HG02840 (cell line): ENCODE measurements at regions not wholly inside any gene's neighbourhood (a gene's known extent, or its start where the extent isn't known, plus 50 kb on each side); places are given as distances from the start of the nearest gene placed in this dataset.
"Not testable (repeated sequence)": the region's sequence is repeated elsewhere in the genome, so short reads cannot be mapped to it uniquely, and the experiment has no call there.

Experiments
- ATAC-seq: cut with Tn5 transposase; IDR thresholded peaks from one replicate; pipeline ENCODE4 v1.9.1; 2021; ENCODE audit warnings: mild to moderate bottlenecking, moderate library complexity, moderate number of reproducible peaks; ENCODE audit not compliant: unreplicated experiment, low FRiP score

DNA sequence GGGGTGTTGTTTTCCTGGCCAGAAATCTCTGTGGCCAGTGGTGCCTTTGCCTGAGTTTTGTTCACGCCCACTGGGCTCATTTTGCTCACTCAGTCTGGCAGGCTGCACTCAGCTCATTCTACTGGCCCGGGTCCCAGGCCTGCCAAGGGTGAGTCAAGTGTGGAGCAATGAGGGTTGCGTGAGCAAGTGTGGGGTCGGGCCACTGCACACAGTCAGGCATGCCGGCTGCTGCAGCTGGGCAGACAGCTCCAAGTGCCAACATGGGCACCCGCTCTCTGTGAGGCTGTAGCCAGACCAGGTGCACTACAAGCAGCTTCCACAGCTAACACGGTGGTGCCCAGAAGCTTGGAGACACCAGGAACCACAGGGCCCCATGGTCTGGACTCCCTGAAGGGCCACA is 801.1 kb upstream of the RAB6C start:
- no peak for ATAC-seq

DNA sequence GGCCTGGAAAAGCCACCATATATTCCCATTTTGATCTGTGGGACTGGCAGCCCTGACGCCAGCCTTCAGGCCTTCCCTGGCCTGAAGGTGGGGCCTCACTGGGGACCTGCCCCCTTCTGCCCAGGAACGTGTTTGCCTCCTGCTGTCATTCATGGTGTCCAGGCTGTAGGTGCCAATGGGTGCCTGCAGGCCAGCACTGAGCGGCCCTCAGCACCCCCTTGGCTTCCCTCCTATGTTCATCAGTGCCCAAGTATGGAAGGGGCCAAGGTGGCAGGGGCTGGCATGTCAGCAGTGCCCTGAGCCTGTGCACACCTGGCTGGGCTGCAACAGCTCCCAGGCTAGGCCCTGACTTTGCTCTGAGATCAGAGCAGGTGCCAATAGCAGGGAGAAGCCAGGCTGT is 800.3 kb upstream of the RAB6C start:
- no peak for ATAC-seq

- ATAC-seq = no peak
Measured at GRCh38 chr2:129180124-129180716, 799.2 kb upstream of the RAB6C start.

- no peak for ATAC-seq
Measured at GRCh38 chr2:129181433-129181832, 798.0 kb upstream of the RAB6C start.

- ATAC-seq = no peak
Measured at GRCh38 chr2:129181963-129182362, 797.5 kb upstream of the RAB6C start.

GRCh38 chr2:129187343-129187742 is 792.1 kb upstream of the RAB6C start:
- ATAC-seq = no peak

- no peak for ATAC-seq
Measured at GRCh38 chr2:129188451-129188850, 791.0 kb upstream of the RAB6C start.

DNA sequence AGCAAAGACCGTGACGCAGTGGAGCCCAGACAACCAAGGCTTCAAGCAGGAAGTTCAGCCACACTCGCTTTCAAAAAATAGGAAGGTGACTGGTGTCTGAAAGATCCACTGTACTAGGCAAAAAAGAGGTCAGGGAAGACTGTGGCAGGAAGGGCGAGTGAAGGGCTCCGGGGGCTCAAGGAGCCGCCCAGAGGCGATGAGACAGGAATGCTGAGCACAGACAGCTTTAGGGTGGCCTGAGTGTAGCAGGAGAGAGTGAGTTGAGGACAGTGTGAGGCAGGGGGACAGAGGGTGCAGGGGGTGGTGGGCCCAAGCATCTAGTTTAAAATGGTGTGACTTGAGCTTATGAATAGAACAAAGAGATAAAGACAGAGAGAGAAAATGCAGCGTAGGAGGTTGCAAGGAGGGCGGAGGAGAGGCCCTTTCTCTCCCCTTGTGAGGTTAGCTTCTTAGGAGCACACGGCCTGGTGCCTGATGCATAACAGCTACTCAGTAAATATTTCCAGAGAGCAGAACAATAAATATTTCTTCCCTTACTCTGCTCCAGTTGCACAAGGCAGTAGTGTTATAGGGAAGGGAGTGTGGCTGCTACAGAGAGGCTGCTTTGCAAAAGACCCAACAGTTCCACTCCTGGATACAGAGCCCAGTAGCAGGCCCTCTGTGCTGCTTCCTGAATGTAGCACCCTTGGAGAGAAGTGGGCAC is 789.7 kb upstream of the RAB6C start:
- no peak for ATAC-seq

DNA sequence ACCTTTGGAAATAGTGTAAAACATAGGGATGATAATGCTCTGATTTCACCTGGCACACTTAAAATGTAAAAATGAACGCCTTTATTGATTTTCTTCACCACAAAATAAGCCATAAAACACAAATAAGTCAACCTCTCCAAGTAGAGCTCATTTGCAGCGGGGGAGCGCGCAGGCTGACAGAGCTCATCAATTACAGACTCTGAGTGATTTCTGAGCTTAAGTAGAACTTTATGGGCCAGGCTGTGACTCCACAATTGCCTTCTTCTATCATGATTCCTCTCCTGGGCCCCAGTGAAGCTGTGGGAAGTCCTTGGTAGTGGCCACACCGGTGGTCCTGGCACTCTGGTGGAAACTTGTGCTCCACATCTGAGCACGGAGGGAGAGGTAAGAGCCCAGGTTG is 789.0 kb upstream of the RAB6C start:
- no peak for ATAC-seq

DNA sequence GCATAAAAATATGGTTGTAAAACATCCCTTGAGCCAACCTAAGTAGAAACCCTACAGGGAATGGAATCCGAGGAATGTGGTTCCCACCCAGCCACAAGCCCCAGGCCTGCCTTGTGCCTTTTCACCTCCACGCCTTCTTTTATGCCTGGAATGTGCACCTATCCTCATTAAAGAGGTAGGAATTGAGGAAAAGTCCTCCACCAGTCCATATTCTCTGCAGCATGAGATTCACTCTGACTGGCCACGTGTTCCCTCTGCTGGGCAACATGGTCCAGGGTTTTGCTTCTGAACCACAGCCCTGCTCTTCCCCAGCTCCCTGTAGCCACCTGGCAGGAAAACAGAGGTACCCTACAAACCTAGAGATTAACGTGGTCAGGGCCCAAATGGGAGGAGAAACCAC is 787.9 kb upstream of the RAB6C start:
- ATAC-seq = no peak

- ATAC-seq = no peak
Measured at GRCh38 chr2:129192117-129192516, 787.3 kb upstream of the RAB6C start.

- ATAC-seq = no peak
Measured at GRCh38 chr2:129192841-129193253, 786.6 kb upstream of the RAB6C start.

DNA sequence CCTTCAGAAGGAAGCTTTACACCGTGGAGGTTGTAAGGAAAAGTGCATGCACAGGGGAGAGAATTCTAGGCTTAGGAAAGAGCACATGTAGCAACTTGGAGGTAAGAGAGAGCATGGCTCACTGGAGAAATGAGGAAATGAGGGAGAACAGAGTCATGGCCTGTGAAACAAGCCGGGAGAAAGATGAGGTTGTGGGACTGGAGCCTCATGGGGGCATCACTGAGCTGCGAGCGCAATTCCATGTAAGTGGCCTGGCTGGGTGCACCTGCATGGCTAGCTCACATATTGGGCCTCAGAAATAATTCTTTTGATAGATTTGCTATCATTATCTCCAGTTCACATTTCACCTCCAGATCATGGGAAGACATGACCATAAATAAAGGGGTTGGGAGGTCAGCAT is 785.5 kb upstream of the RAB6C start:
- no peak for ATAC-seq

GRCh38 chr2:129199501-129199900 is 780.0 kb upstream of the RAB6C start:
- no peak for ATAC-seq

GRCh38 chr2:129201696-129202095 is 777.8 kb upstream of the RAB6C start:
- ATAC-seq = no peak

DNA sequence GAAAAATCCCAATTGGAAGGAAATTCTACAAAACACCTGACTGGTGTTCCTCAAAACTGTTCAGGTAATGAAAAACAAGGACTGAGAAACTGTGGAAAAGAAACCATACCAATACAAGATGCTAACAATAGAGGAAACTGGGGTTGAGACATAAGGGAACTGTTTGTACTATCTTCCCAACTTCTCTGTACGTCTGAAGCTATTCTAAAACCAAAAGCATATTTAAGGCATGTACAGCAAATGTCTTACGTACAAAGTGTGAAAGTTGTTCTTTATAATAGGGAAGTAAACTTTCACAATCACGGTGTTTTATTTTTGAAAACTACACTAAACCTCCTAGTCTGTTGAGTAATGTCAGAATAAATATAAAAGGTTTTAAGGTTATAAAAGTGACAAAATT is 776.1 kb upstream of the RAB6C start:
- no peak for ATAC-seq

DNA sequence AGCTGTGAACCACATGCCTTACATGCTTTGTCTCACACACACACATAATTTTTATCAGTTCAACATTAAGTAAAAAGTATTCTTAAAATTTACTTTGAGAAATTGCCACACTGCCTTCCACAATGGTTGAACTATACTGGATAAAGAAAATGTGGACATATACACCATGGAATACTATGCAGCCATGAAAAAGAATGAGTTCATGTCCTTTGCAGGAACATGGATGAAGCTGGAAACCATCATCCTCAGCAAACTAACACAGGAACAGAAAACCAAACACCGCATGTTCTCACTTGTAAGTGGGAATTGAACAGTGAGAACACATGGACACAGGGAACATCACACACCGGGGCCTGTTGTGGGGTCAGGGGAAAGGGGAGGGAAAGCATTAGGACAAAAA is 774.9 kb upstream of the RAB6C start:
- not testable (repeated sequence) for ATAC-seq

GRCh38 chr2:129205176-129205575 is 774.3 kb upstream of the RAB6C start:
- ATAC-seq = no peak

DNA sequence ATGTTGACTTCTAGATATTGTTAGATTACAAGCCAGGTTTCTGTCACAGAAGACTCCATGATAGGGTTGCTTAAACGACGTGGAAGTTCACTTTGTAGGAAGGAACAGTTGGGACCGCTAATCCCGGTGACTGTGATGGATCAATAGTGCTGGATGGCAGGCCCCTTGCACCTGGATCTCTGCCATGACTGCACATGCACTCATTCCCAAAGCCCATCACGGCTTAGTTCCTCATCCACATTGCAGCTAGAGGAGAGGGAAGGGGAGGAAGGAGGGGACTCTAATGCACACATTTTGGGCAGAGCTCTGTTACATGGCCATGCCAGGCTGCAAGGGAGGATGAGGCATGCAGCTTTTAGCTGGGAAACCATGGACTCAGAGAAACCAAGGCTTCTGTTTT is 773.7 kb upstream of the RAB6C start:
- ATAC-seq = no peak

DNA sequence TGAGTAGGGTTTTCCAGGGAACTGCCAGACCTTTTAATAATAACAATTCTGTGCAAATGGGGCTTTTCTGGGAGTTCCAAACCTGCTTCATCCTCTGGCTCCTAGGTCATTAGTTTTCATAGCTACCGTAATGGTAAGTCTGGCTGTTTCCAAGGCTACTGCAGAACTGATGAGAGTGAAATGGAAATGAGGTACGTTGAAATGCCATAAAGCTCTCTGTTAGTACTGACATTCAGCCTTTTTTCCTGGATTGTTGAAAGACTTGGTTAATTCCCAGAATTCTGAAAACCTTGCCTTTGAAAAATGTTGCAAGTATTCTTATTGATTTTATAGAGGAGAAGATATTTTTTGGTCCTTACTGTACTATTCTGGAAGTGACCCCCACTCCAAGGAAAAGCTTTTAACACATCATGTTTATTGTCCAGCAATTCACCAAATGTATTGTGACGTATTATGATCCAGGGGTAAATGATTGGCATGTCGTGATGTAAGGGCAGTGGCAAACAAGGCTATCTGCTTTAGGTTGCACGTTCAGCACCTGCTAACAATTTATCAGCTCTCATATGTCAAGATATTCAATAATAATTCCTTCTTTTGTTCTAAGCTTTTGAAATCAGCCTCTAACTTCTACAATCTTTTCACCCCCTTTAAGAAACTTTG is 767.0 kb upstream of the RAB6C start:
- no peak for ATAC-seq

DNA sequence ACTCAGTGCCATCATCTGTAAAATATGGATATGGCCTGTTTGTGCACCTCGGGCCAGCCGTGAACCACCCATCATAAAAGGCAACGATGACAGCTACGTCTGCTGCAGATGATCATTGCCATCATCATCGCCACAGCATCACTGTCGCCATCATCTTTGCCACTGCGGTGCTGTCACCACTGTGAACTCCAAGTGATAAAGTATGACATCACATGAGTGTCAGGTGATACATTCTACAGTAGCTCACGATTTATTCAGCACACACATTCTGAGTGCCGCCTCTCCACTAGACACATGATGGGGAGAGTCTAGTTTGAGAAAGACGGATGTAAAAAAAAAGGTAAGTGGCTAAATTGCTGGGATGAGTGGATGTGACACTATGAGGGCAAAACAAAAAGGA is 755.4 kb upstream of the RAB6C start:
- no peak for ATAC-seq

DNA sequence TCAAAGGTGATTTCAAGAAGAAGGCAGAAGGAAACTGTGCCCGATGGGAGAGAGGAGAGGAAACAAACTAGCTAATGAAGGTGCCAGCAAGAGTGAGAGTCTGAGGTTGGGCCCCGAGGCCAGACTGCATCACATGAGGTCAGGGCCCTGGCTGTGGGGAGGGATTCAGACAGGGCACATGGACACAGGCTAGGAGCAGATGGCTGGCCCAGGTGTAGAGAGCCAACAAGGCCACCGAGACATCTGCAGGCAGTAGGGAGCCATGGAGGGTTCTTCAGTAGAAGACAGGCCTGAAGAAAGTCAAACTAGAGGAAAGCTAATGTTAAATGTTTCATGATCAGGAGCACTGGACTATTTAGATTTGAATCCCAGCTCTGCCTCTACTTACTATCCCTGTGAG is 755.0 kb upstream of the RAB6C start:
- no peak for ATAC-seq
